HG02938 (cell line): ENCODE measurements at regions not wholly inside any gene's neighbourhood (a gene's known extent, or its start where the extent isn't known, plus 50 kb on each side); places are given as distances from the start of the nearest gene placed in this dataset.
"Not testable (repeated sequence)": the region's sequence is repeated elsewhere in the genome, so short reads cannot be mapped to it uniquely, and the experiment has no call there.

Experiments used
- ATAC-seq: cut with Tn5 transposase; IDR thresholded peaks from one replicate; pipeline ENCODE4 v1.9.1; 2021; ENCODE audit warnings: mild to moderate bottlenecking, moderate library complexity; ENCODE audit not compliant: unreplicated experiment

DNA sequence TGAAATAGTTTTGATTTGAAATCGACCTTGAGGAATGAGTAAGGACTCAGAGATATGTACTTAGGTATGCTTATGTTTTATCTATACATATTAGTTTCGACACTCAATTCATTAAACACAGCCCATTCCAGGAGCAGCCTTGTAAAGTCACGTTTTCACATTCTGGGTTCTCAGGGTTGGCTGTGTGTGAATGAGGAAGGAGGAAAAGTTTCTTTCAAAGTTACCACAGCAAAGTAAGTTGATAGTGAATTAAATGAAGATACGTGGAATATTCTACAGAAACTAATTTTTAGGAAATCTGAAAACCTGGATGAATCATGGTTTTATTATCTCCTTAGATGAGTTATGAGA, 133.5 kb downstream of the C3orf38 start:
- ATAC-seq = no peak

DNA sequence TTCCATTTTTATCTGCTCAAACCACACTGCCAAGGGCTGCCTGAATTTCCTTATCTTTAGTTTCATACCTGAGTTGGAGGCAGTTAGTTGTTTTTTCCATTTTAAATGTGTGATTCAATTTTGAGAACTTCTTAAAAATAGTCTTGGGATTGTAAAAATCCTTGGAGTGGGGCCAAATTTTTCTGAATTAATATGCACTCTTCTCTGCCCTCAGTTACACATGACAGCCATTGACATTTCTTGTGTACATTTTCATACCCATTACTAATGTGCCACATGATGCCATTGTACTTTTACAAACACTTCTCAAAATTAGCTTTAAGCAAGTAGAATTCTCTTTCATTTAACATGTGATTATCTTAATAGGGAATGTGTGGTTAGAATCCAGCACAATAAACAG, 141.7 kb downstream of the C3orf38 start:
- no peak for ATAC-seq

DNA sequence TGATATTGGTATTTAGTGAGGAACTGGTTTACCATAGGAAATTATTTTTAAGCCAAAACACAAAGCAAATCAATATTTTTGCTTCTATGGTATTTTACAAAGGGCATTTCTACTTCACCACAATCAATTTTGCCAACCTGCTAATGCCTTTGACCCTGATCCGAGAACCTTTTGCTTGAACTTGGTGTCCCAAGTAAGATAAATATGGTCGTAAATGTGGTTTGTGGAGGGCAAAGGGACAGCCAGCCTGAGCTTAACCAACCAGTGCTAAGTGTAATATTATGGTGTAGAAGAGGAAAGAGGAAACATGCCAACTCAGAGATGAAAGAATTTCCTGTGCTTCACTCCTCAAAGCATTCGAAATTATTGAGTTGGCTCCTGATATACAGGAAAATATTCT, 148.4 kb downstream of the C3orf38 start:
- ATAC-seq = no peak

DNA sequence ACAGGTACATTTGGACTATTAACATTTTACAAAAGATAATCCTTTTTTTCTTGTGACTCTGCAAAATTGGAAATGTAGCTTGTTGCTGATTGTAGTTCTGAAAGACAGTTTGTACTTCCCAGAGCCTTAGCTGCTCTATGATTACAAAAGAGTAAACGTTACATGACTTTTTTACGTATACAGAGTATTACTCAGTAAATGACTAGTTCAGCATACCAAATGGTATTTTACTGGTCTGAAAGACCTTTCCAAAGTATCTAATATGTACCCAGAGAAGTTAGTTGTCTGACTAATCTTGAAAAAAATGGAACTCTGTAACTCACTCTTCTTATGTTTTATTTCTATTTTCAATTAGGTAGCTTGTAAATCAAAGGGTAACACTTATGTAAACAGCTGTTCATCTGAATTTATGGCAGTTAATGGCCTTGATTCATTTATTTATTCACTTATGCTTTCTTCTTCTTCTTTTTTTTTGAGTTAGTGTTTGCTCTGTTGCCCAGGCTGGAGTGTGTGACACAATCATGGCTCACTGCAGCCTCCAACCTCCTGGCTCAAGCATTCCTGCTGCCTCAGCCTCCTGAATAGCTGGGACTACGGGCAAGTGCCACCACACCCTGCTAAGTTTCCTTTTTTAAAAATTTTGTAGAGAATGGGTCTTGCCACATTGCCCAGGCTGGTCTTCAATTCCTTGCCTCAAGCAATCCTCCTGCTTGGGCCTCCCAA, 151.7 kb downstream of the C3orf38 start:
- no peak for ATAC-seq

DNA sequence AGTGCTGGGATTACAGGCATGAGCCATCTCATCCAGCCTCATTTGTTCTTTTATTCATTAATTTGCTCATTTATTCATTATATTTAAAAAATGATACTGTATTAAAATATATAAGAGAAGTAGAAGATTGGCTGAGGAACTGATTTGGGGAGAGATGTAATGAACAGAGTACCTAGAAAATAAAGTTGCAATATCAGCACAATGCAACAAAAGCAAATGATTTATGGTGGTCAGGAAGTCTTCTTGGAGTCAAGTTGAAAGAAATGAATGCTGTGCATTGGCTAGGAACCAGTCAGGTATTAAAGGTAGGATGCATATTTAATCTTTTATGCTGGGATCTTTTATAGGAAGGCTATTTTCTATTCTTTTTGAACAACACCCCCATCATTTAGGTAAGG, 152.2 kb downstream of the C3orf38 start:
- ATAC-seq = no peak

DNA sequence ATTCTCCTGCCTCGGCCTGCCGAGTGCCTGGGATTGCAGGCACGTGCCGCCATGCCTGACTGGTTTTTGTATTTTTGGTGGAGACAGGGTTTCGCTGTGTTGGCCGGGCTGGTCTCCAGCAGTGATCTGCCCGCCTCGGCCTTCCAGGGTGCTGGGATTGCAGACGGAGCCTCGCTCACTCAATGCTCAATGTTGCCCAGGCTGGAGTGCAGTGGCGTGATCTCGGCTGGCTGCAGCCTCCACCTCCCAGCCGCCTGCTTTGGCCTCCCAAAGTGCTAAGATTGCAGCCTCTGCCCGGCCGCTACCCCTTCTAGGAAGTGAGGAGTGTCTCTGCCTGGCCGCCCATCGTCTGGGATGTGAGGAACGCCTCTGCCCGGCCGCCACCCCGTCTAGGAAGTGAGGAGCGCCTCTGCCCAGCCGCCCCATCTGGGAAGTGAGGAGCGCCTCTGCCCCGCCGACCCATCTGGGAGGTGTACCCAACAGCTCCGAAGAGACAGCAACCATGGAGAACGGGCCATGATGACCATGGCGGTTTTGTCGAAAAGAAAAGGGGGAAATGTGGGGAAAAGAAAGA, 153.7 kb downstream of the C3orf38 start:
- not testable (repeated sequence) for ATAC-seq

DNA sequence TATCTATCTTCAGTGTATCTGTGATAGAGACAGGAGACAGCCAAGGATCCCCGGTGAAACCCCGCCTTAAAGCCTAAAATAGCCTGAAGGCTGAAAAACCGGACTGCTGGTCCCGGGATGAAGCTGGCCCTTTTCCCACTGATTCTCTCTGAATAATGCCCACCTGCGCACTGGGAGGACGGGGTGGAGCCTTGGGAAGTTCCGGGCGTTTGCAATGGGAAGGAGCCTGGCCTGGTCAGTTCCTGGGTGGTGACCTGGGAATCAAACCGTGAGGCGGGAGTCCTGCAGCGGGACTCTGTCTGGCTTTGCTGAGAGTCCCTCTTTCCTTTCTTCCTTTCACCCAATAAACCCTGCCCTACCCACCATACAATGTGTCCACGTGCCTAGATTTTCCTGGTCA, 157.9 kb downstream of the C3orf38 start:
- no peak for ATAC-seq

DNA sequence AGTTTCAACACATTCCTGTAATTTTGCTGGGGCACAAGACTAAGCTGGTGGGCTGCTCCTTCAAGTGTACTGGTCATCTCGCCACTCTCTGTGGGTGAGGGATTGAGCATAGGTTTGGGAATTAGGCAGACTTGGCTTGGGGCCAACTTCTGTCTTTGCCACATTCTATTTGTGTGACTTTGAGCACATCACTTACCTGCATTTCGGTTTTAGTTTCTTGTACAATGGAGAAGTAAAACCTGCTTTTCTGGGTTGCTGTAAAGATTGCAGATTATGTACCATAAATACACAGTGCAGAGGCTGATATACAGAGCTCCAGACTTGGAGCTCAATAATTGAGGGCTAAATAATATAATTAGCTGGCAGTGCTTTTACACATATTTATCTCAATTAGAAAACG, 162.1 kb downstream of the C3orf38 start:
- ATAC-seq = no peak

DNA sequence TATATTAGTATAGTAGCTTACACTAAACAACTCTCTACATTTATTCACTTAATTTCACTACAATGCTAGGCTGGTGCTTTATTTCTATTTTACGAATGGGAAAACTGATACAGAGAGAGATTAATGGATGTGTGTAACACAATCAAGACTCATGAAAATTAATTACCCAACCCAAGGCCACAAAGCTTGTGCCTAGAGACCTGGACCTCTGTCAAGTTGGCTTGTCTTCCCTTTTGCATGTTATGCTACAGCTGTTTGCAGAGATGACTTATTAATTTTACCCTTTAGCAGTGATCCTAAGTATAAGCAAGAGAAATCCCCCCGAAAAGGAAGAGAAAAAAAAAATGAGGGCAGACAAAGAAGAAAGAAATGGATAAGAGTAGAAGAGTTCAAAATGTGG, 162.5 kb downstream of the C3orf38 start:
- ATAC-seq = no peak

DNA sequence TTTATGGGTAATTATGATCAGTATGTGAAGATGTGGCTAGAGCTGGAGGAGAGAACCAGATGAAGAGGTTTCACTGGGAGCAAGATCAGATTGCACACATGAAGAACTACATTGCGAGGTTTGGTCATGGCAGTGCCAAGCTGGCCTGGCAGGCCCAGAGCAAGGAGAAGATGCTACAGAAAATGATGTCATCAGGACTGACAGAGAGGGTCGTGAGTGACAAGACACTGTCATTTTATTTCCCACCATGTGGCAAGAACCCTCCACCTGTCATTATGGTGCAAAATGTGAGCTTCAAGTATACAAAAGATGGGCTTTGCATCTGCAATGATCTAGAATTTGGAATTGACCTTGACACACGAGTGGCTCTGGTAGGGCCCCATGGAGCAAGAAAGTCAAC, 168.3 kb downstream of the C3orf38 start:
- no peak for ATAC-seq

DNA sequence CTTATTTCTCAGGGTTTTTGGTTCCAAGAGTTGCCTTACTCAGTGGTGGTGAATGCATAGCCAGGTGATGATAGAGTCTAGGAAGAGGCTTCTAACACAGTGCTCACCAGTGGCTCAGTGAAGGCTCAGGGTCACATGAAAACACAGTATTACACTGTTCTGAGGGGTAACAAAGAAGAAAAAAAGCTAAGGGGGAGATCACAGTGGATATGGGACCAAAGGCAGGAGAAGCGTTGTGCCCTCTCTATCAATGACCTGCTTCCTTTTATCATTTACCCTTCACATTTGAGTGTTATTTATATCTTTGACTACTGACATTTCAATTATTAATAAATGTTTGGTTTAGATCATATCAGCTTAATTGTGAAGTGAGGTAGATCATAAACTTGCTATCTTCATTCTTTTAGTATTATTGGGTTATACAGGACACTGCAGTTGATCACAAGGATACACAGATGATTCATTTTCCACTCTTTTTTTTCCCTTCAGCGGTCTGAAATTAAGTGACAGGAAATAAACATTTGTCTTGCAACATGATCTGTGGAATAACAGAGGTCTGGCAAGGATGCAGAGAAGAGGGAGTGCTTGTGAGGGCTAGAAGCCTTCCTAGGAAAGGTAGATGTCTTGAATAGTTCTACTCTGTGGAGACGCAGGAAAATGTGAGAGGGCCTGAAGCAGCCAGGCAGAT, 171.7 kb downstream of the C3orf38 start:
- no peak for ATAC-seq

DNA sequence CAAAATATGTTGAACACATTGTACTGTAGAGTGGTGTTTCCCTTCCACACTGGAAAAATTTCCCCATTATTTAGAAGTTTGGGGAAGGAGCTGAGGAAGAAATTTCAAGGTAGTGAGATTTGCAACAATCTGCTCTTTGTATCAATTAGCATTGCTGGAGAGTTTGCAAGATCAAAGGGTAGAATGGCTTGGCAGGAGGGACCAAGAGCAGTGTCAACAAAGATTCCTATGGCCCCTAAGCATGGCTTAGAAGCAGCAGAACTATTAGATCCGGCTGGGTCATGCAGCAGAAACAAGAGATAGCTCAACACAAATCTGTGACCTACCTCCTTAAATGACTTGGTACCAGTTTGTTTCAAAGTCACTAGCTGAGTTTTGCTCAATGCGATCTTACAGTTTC, 175.0 kb downstream of the C3orf38 start:
- ATAC-seq = no peak

DNA sequence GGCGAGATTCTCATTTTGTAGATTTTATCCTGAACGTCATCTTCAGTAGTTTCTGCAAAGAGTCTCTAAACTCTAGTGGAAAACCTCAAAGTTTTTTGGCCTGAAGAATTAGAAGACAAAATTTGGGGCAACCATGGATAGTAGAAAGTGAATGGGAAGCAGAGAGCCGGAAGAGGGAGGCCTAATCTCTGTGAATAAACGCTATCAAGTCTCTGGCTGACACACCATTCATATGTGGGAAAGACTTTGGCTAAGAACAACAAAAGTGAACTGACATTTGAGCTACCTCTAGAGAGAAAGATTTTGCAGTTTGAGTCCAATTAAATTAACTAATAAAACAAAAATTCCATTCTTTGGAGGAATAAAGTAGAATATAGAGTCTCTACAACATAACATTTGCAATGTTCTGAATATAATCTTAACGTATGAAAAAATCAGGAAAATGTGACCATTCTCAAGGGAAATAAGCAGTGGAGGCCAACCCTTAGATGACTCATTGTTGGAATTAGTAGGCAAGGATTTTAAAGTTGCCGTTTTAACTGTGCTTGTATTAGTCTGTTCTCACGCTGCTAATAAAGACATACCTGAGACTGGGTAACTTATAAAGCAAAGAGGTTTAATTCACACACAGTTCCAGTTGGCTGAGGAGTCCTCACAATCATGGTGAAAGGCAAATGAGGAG, 184.6 kb downstream of the C3orf38 start:
- no peak for ATAC-seq

DNA sequence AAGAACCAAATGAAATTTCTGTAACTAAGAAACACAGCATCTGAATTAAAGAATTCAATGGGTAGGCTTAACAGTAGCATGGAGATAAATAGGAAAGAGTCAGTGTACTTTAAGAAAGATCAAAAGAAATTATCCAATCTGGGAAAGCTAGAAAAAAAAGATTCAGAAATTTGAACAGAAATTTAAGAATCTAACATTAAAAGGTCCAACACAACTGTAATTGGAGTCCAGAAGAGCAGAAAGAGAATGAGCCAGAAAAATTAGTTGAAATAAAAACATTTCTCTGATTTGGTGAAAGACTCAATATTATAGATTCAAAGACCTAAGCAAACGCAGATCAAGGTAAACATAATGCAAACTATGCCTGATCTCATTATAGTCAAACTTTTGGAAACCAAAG, 187.1 kb downstream of the C3orf38 start:
- ATAC-seq = no peak

DNA sequence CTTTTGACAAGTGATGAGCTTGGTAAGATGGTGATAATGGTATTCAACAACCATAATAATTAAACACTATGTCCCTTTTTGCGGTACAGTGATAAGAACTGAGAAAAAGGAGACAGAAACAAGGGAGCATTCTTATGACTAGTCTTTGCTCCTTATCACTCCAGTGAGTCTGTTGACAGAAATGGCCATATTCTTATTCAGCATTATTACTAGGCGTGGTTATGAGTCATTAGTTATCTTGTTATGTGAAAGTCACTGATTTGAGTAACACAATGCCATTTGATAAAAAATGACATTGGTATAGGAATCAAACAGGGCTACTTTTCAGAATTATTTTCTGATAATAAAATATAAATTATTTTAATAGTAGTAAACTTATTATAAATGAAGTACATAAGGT, 193.5 kb downstream of the C3orf38 start:
- no peak for ATAC-seq

DNA sequence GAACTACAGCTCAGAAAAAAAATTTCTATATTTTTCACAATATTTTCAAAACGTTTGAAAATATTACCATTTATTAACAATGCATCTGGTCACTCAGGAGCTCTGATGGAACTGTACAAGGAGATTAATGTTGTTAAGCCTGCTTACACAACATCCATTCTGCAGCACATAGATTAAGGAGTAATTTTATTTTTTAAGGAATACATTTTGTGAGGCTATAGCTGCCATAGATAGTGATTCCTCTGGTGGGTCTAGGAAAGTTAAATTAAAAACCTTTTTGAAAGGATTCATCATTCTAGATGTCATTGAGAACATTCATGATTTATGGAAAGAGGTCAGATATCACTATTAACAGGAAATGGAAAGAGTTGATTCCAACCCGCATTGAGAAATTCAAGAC, 196.9 kb downstream of the C3orf38 start:
- ATAC-seq = no peak

DNA sequence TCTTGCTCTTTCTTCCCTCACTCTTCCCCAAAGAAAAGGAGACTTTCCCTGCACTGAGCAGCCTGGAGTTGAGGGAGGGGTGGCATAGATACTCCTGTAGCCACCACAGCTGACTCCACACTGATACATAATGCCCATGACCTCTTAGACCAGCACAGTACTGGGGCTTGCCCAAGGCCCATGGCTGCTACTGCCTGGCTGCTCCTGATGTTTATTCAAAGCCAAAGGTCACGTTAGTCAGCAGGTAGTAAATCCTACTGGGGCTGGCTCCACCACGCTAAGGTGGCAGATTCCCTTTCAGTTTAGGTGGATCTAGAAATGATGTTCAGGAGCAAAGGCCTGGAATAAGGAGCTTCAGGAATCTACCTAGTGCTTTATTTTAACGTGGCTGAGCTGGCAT, 212.7 kb downstream of the C3orf38 start:
- ATAC-seq = no peak

DNA sequence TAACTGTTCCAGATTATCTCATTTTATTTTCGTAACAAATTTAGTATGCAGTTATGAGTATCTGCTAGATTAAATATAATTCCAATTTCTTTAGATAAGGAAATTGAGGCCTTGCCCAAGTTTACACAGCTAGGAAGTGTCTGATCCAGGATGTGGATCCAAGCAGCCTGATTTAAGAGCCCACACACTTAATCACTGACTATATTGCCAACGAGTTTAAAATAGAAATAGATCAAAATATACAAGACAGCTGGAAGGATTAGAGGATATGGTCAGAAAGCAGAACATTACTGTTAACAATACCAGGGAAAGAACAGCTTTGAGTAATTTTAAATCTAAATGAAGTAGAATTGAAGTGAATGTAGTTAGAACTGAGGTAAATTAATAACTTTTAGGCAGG, 215.2 kb downstream of the C3orf38 start:
- no peak for ATAC-seq

DNA sequence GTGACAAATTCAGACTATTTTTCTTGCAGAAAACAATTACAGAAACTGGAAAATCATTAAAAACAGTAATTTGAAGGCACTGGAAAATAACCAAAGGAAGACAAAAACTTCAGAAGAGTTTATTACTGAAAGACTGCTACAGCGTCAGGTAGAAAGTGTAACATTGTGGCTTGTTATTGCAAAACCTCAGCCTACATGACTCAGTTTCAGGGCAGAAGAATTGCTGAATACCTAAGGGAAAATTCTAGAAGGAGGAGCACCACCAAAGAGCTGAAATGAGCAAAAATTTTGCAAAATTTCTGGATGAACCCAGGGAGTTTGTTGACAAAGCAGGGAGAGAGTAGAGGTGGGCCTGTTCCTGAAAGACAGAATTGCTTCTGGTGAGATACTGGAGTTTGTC, 219.6 kb downstream of the C3orf38 start:
- no peak for ATAC-seq

DNA sequence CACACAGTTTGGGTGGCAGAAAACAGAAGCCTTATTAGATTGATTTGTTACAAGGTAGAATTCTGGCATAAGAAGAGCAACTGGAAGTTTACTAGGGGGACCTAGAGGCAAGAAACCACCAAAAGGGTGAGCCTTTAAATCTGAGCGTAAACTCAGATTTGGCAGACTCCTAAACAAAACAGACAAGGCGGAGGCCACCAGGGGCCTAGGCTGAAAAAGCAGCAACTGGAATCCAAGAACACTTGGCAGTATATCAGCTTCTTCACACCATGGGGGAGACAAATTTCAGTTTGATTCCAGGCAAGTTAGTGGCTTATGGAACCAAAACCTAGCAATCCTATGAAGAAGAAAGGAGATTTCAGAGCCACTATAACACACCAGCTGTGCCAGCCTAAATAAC, 220.0 kb downstream of the C3orf38 start:
- no peak for ATAC-seq

DNA sequence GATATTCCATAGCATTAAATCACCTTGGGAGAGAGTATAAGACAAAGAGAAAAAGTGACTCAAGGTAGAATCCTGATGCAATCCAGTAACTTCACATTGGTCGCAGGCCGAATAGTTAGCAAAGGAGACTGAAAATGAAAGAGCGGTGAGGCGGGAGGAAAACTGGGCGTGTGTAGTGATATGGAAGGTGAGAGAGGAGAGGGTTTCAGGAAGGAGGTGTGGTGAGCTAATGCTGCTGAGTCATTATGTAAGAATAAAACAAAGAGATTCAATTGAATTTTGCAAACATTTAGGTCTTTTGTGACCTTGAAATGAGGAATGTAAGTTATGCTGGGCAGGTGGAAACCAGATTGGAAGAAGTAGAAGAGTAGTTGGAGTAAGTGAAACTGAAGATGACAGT, 235.3 kb downstream of the C3orf38 start:
- no peak for ATAC-seq

DNA sequence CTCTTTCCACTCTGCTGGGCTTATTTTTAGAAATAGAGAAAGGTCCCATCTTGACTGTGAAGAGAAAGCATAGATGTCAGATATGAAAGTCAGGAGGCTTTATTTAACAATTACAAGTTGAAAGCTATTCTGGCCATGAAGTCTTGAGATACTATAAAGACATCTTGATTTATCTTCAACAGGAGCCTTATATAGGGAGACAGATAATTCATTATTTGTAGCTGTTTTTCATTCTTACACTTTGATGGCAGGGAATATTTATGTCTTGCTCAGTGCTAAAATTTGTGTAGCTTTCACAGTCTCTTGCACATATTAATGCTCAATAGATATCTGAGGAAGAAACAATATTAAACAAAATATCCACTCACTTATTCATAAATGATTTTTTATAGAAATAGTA, 248.8 kb downstream of the C3orf38 start:
- no peak for ATAC-seq
